ENCODE measurements at regions not wholly inside any gene's neighbourhood (a gene's known extent, or its start where the extent isn't known, plus 50 kb on each side); places are given as distances from the start of the nearest gene placed in this dataset.

- TF ChIP-seq FOXM1 (IDR thresholded peaks at IDR 0.05; ENCODE audit: borderline replicate concordance, low read depth) = no peak
- no peak for TF ChIP-seq EP300 (IDR thresholded peaks at IDR 0.05; ENCODE audit: borderline replicate concordance)
- TF ChIP-seq YY1 (IDR thresholded peaks at IDR 0.05; ENCODE audit: low read depth) = no peak
- TF ChIP-seq TAF1 (IDR thresholded peaks at IDR 0.05; ENCODE audit: low read depth) = no peak
- TF ChIP-seq ZBTB7A (IDR thresholded peaks at IDR 0.05; ENCODE audit: low read depth) = no peak
- no peak for TF ChIP-seq CREB1 (IDR thresholded peaks at IDR 0.05; ENCODE audit: low read depth)
- no peak for TF ChIP-seq CEBPB (IDR thresholded peaks at IDR 0.05)
- TF ChIP-seq NFIC (IDR thresholded peaks at IDR 0.05) = no peak
- no peak for TF ChIP-seq TEAD4 (IDR thresholded peaks at IDR 0.05)
- TF ChIP-seq TCF12 (IDR thresholded peaks at IDR 0.05; ENCODE audit: low read depth) = no peak
- TF ChIP-seq MAX (IDR thresholded peaks at IDR 0.05) = no peak
- no peak for TF ChIP-seq REST (IDR thresholded peaks at IDR 0.05; ENCODE audit: low read depth)
- no peak for TF ChIP-seq RAD21 (IDR thresholded peaks at IDR 0.05; ENCODE audit: low read depth)
- TF ChIP-seq EGR1 (IDR thresholded peaks at IDR 0.05) = no peak
- no peak for TF ChIP-seq USF1 (IDR thresholded peaks at IDR 0.05)
Measured at GRCh38 chr5:74480201-74480600, 160.3 kb downstream of the ENC1 start.

GRCh38 chr5:74478328-74478727, 162.2 kb downstream of the ENC1 start:
- TF ChIP-seq CEBPB (IDR thresholded peaks at IDR 0.05) = no peak
- TF ChIP-seq EGR1 (IDR thresholded peaks at IDR 0.05) = no peak
- TF ChIP-seq NFIC (IDR thresholded peaks at IDR 0.05) = no peak
- no peak for TF ChIP-seq YY1 (IDR thresholded peaks at IDR 0.05; ENCODE audit: low read depth)
- TF ChIP-seq TCF12 (IDR thresholded peaks at IDR 0.05; ENCODE audit: low read depth) = no peak
- TF ChIP-seq MAX (IDR thresholded peaks at IDR 0.05) = no peak
- TF ChIP-seq TEAD4 (IDR thresholded peaks at IDR 0.05) = no peak
- no peak for TF ChIP-seq FOXM1 (IDR thresholded peaks at IDR 0.05; ENCODE audit: borderline replicate concordance, low read depth)
- no peak for TF ChIP-seq CREB1 (IDR thresholded peaks at IDR 0.05; ENCODE audit: low read depth)
- no peak for TF ChIP-seq USF1 (IDR thresholded peaks at IDR 0.05)
- TF ChIP-seq ZBTB7A (IDR thresholded peaks at IDR 0.05; ENCODE audit: low read depth) = no peak
- no peak for TF ChIP-seq REST (IDR thresholded peaks at IDR 0.05; ENCODE audit: low read depth)

DNA sequence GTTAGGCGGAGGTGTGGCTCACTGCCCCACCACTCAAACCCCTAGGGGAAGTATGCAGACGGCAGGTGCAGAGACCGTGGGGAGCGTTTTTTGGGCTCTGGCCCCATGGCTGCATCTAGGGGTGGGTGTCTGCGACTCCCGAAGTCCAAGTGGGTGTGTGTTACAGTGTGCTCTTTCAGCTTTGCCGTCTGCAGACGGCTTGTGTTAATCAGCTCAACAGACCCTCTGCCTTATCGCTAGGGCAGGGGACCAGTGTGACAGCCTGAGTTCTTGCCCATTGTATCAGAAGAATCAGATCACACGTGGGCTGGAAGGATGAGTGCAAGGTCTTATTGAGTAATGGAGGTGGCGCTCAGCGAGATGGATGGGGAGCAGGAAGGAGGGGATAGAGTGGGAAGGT, 162.8 kb downstream of the ENC1 start:
- TF ChIP-seq TAF1 (IDR thresholded peaks at IDR 0.05; ENCODE audit: low read depth) (no peak), USF1 (IDR thresholded peaks at IDR 0.05) (no peak), CREB1 (IDR thresholded peaks at IDR 0.05; ENCODE audit: low read depth) (no peak), REST (IDR thresholded peaks at IDR 0.05; ENCODE audit: low read depth) (no peak), TCF12 (IDR thresholded peaks at IDR 0.05; ENCODE audit: low read depth) (no peak), EGR1 (IDR thresholded peaks at IDR 0.05) (no peak), EP300 (IDR thresholded peaks at IDR 0.05; ENCODE audit: borderline replicate concordance) (no peak), ZBTB7A (IDR thresholded peaks at IDR 0.05; ENCODE audit: low read depth) (no peak), YY1 (IDR thresholded peaks at IDR 0.05; ENCODE audit: low read depth) (no peak), CEBPB (IDR thresholded peaks at IDR 0.05) (no peak)

GRCh38 chr5:74476819-74477453, 163.6 kb downstream of the ENC1 start:
- no peak for TF ChIP-seq FOXM1 (IDR thresholded peaks at IDR 0.05; ENCODE audit: borderline replicate concordance, low read depth)
- TF ChIP-seq ZBTB7A (IDR thresholded peaks at IDR 0.05; ENCODE audit: low read depth) = no peak
